ENCODE measurements at regions not wholly inside any gene's neighbourhood (a gene's known extent, or its start where the extent isn't known, plus 50 kb on each side); places are given as distances from the start of the nearest gene placed in this dataset.

DNA sequence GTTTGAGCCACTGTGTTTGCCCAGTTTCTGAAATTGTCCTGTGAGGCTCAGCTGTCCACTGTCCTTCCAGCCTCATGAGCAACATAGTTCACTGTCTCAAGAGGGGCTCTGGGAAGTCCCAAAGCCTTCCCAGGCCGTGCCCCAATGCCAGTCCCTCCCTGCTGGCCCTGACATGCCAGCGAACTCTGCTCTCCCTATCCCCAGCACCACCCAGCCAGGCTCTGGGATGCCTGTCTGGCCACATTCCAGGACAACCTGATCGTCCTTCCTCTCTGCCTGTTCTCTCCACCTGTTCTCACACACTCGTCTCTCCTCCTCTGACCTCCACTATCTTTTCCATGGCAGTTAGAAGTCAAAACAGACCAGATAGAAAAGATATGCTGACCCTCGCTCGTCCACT lies 278.0 kb upstream of the ID2 start:
- Histone ChIP-seq H3K9me3 (no peaks in the 10 kb centered on the region), H3K27ac (no peak overlapping the region), H3K4me1 (ENCODE audit: control insufficient read depth in 1 of 2, insufficient read depth in 1 of 2, low read depth in 1 of 2, low read length in 1 of 2) (peaks cover 0 to 14% of the 10 kb centered on the region in 2 experiments), H3K27me3 (no peaks in the 10 kb centered on the region), H3K4me3 (ENCODE audit: low read depth in 1 of 2, low read length in 1 of 2) (no peak overlapping the region), H3K36me3 (no peaks in the 10 kb centered on the region)
- TF ChIP-seq, protein P1, sequence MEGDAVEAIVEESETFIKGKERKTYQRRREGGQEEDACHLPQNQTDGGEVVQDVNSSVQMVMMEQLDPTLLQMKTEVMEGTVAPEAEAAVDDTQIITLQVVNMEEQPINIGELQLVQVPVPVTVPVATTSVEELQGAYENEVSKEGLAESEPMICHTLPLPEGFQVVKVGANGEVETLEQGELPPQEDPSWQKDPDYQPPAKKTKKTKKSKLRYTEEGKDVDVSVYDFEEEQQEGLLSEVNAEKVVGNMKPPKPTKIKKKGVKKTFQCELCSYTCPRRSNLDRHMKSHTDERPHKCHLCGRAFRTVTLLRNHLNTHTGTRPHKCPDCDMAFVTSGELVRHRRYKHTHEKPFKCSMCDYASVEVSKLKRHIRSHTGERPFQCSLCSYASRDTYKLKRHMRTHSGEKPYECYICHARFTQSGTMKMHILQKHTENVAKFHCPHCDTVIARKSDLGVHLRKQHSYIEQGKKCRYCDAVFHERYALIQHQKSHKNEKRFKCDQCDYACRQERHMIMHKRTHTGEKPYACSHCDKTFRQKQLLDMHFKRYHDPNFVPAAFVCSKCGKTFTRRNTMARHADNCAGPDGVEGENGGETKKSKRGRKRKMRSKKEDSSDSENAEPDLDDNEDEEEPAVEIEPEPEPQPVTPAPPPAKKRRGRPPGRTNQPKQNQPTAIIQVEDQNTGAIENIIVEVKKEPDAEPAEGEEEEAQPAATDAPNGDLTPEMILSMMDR (IDR thresholded peaks at IDR 0.05), result no peak

GRCh38 chr2:8405334-8405733 lies 276.5 kb upstream of the ID2 start:
- Histone ChIP-seq H3K4me3 (ENCODE audit: low read depth in 1 of 2, low read length in 1 of 2) (no peak overlapping the region), H3K4me1 (ENCODE audit: control insufficient read depth in 1 of 2, insufficient read depth in 1 of 2, low read depth in 1 of 2, low read length in 1 of 2) (peaks cover 0 to 14% of the 10 kb centered on the region in 2 experiments), H3K36me3 (no peaks in the 10 kb centered on the region), H3K27me3 (no peaks in the 10 kb centered on the region), H3K27ac (no peak overlapping the region), H3K9me3 (no peaks in the 10 kb centered on the region)
- TF ChIP-seq, protein P1 (IDR thresholded peaks at IDR 0.05), result no peak

- no peak overlapping the region for H3K4me3 ChIP-seq (ENCODE audit: low read depth in 1 of 2, low read length in 1 of 2)
- peaks cover 8 to 23% of the 10 kb centered on the region in 2 experiments for H3K4me1 ChIP-seq (ENCODE audit: control insufficient read depth in 1 of 2, insufficient read depth in 1 of 2, low read depth in 1 of 2, low read length in 1 of 2)
- no peaks in the 10 kb centered on the region for H3K27me3 ChIP-seq
- H3K27ac ChIP-seq, result no peak overlapping the region
- no peaks in the 10 kb centered on the region for H3K36me3 ChIP-seq
- H3K9me3 ChIP-seq, result no peaks in the 10 kb centered on the region
- TF ChIP-seq, protein P1 (IDR thresholded peaks at IDR 0.05), result no peak
These were observed 275.6 kb upstream of the ID2 start for GRCh38 chr2:8406271-8406670.

DNA sequence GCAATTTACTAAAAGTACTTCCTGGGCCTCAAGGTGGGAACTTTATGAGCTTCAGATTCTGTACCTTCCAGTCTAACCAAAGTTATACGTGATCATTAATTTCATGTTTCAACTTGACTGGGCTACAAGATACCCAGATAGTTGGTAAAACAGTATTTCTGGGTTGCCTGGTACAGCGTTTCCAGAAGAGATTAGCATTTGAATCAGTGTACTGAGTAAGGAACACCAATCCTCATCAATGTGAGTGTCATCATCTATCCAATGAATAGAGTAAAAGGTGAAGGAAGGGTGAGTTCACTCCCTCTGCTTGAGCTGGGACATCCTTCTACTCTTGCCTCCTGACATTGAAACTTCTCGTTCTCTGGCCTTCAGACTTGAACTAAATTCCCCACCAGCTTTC lies 274.5 kb upstream of the ID2 start:
- H3K27me3 ChIP-seq, result no peaks in the 10 kb centered on the region

GRCh38 chr2:8408560-8409460 lies 273.0 kb upstream of the ID2 start:
- TF ChIP-seq, protein P1 (IDR thresholded peaks at IDR 0.05), result no peak
- Histone ChIP-seq H3K9me3 (no peaks in the 10 kb centered on the region), H3K27ac (no peak overlapping the region), H3K27me3 (no peaks in the 10 kb centered on the region), H3K4me1 (ENCODE audit: control insufficient read depth in 1 of 2, insufficient read depth in 1 of 2, low read depth in 1 of 2, low read length in 1 of 2) (peaks cover 33 to 42% of the 10 kb centered on the region in 2 experiments), H3K36me3 (no peaks in the 10 kb centered on the region), H3K4me3 (ENCODE audit: low read depth in 1 of 2, low read length in 1 of 2) (no peak overlapping the region)

More for the DNA sequence above, 274.5 kb upstream of the ID2 start:
- no peak overlapping the region for H3K4me3 ChIP-seq (ENCODE audit: low read depth in 1 of 2, low read length in 1 of 2)
- no peaks in the 10 kb centered on the region for H3K36me3 ChIP-seq
- H3K4me1 ChIP-seq (ENCODE audit: control insufficient read depth in 1 of 2, insufficient read depth in 1 of 2, low read depth in 1 of 2, low read length in 1 of 2), result peaks cover 19 to 34% of the 10 kb centered on the region in 2 experiments
- no peak overlapping the region for H3K27ac ChIP-seq
- TF ChIP-seq, protein P1 (IDR thresholded peaks at IDR 0.05), result no peak
- H3K9me3 ChIP-seq, result no peaks in the 10 kb centered on the region
